Embryonic facial prominence (tissue), 1 donor: ENCODE measurements at regions not wholly inside any gene's neighbourhood (a gene's known extent, or its start where the extent isn't known, plus 50 kb on each side); places are given as distances from the start of the nearest gene placed in this dataset.

Experiments used
- DNase-seq: peaks from one replicate; pipeline ENCODE4 v3.0.0-alpha.2; 2016; ENCODE audit errors: extremely low spot score

DNA sequence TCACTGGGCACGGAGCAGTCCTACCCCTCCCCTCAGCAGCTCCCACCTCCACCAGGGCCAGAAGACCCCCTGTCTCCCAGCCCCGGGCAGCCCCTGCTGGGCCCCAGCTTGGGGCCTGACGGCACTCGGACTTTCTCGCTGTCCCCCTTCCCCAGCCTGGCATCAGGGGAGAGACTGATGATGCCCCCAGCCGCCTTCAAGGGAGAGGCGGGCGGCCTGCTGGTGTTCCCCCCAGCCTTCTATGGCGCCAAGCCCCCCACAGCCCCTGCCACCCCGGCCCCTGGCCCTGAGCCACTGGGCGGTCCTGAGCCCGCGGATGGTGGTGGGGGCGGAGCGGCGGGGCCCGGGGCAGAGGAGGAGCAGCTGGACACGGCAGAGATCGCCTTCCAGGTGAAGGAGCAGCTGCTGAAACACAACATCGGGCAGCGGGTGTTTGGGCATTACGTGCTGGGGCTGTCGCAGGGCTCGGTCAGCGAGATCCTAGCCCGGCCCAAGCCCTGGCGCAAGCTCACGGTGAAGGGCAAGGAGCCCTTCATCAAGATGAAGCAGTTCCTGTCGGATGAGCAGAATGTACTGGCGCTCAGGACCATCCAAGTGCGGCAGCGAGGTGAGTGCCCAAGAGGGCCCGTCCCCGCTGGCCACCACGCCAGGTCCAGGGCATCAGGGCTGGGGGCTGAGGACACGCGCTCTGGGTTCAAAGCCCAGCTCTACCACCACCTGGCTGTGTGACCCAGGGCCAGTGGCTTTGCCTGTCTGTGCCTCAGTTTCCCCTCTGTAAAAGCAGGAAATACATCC, 58.6 kb downstream of the PHETA1 start:
- DNase-seq = no peak

DNA sequence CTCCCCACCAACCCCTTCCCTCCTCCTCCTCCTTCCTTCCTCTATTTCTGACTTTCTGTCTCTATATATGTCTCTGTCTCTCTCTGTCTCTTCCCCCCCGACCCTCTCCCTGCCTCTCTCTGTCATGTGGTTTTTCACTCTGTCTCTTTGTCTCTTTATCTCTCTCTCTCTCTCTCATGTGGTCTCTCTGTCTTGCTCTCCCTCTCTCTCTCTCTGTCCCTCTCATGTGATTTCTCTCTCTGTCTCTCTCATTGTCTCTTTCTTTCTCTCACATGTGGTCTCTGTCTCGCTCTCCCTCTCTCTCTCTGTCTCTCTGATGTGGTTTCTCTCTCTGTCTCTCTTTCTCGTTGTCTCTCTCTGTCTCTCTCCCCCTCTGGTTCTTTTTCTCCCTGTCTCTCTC, 59.3 kb downstream of the PHETA1 start:
- DNase-seq = no peak

DNA sequence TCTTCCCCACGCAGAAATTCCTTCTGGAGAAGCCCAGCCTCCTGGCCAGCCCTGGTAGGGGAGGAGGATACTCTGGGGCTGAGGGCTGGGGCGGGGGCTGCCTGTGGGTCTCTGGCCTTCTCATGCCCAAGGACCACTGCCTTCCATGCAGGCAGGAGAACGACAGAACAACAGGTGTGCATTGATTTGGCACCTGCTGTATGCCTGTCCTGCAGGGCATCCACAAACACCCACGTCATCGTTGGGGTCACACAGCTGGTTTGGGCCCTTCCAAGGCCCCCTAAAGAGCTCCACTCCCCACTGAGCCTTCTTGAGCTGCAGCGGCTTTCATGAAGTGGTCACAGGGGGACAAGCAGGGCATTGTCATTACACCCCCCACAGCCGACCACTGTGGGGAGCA, 60.4 kb downstream of the PHETA1 start:
- no peak for DNase-seq

DNA sequence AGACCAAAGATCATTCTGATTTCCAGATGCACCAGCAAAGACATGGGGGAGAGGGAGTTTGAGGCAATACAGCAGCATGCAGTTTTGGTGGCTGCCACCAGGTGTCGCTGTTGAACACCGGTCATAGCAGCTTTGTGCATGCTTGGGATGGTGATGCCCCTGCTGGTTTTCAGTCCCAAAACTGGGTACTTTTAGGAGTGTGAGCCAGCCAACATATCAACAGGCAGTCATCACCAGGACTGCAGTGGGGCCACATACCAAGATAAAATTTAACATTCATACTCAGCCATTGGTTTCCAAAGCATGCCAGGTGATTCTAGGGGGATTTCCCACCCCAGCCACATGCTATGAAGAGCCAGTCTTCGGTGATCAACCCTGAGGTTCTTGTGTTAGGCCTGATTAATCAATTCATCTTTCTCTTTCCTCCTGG, 64.2 kb downstream of the PHETA1 start:
- no peak for DNase-seq

DNA sequence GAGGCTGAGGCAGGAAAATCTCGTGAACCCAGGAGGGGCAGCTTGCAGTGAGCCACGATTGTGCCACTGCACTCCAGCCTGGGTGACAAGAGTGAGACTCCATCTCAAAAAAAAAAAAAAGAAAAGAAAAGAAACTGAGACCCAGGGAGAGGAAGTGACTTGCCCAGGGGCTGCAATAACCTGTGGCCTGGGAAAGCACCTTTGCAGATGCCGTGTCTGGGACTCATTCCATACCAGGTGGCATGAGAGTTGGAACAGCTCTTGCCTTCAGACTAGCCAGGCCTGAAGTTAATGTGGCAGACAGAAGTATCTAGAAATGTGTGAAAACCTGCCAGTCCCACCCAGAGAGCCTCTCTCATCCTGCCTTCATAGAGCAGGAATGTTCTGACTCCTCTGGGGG, 65.4 kb downstream of the PHETA1 start:
- no peak for DNase-seq

DNA sequence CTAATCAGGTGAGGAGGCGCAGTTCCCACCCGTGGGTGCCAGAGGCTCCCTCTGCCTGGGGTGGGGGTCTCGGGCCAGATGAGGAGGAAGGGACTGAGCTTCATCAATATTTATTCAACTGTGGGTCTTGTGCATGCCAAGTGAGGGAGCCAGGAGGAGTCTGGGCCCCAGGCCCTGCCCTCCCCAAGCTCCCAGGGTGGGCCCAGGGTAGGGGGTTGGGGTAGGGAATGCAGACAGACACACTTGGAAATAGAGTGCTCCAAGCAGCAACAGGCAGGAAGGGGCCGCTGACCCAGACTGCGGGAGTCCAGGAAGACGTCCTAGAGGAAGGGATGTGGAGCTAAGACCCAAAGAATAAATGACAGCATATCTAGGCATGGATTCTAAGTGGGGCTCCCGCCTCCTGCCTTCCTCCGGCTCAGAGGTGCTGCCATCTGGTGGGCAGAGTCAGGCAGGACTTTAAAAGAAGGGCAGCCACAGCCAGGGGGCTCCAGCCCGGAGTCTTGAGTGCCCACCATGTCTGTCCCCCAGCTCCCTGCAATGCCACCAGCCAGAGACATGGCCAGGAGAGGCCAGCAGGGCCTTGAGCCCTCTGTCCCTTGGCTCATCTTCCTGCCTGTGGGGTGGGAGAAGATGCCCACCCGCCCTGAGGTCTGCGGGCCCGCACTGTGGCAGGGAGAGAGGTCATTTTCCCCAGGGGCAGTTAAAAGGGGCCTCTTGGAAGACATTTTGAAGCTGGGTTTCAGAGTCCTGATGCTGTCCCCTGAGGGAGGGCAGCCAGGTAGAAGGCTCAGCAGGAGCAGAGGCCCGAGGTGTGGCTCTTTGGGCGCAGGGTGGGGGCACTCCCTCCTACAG, 70.1 kb downstream of the PHETA1 start:
- DNase-seq = no peak

DNA sequence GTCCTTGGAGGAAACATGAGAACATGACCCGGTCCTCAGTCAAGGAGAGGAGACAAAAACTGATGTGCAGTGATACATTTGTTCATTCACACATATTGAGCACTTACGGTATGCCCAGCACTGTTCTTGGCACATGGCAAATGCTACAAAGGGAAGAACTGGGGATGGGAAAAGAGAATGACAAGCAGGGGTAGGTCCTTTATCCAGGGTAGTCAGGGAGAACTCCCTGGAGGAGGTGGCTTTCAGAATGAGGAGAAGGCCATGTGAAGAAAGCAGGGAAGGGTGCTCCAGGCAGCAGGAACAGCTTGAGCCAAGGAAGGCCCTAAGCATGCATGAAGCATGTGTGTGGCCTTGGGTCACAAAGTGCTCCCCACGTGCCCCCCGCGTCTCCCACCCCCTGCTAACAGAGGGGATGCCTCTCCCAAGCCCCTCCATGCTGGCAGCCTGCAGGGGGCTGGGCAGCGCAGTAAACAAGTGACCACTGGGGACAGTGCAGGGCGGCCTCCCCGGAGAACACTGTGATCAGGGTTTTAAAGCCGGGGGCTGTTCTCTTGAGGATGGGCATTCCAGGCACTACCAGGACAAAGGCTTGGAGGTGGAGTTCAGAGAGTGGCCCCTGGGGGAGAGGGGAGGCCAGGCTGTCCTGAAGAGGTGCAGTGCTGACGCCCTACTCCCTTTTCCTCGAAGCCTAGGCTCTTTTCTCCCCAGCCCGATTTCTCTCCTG, 71.0 kb downstream of the PHETA1 start:
- DNase-seq = no peak

DNA sequence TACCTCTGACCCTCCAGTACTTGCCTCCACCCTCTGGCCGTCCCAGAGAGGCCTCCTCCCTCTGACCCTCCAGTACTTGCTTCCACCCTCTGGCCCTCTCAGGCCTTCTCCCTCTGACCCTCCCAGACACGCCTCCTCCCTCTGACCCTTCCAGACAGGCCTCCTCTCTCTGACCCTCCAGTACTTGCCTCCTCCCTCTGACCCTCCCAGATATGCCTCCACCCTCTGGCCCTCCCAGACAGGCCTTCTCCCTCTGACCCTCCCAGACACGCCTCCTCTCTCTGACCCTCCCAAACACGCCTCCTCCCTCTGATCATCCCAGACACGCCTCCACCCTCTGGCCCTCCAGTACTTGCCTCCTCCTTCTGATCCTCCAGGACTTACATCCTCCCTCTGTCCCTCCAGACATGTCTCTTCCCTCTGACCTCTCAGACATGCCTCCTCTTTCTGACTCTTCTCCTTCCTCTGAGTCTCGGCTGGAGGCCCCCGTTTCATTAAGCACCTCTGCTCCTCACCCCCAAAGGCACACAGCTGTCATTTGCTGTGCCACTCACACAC, 71.9 kb downstream of the PHETA1 start:
- no peak for DNase-seq

DNA sequence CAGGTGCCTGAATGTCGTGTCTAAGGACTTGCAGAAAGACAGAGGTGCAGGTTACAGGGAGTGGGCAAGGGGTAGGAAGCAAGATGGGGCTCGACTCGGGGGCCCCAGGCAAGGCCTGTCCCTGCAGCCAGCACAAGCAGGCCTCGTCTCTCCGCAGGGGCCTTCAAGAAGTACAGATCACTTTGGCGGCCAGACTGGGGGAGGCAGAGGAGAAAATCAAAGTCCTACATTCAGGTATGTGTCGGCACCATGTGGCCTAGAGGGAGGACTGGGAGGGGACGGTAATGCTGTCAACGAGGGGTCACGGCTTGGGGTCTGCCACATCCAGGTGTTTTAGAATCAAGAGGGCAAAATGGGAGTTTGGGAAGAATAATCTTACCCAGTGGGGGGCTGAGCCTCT, 73.7 kb downstream of the PHETA1 start:
- DNase-seq = no peak

DNA sequence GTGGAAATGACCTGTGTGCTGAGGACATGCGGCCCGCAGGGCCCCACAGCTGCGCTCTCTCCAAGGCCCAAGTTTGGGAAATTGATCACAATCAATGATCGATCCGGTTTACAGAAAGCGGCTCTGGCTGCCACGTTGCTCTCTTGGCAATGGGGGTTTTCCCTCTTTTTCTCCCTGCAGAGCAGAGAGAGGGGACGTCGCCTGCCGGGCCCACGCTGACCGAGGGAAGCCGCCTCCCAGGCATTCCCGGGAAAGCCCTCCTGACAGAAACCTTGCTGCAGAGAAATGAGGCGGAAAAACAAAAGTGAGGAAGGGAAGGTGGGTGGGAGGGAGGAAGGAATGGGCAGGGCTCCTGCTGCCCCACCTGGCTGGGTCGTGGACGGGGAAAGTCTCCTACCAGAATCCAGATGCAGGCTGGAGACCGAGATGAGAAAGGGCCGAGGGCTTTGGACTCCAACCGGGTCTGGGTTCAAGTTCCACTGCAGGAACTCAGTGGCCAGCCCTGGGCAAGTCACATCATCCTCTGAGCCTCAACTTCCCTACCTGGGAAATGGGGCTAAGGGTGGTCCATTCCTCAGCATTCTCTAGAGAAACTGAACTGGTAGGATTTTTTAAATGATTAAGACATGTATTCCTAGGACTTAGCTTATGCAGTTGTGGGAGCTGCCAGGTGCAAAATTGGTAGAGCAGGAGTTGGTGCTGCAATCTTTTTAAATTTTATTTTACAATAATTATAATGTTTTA, 75.5 kb downstream of the PHETA1 start:
- DNase-seq = no peak

DNA sequence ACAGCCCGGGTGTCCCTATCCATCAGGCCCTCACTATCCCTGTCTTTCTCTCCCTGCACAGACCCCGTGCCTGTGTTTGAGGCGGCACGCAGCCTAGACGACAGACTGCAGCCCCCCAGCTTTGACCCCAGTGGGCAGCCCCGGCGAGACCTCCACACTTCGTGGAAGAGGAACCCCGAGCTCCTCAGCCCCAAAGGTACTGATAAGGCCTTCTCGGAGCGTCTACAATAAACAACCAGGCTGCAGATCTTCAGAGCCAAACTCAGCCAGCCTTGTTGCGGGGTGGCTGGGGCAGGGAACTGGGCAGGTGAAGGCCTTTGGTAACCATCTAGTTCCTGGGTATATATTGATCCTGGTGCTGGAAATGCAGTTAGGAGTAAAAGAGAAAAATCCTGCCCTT, 77.5 kb downstream of the PHETA1 start:
- DNase-seq = no peak

DNA sequence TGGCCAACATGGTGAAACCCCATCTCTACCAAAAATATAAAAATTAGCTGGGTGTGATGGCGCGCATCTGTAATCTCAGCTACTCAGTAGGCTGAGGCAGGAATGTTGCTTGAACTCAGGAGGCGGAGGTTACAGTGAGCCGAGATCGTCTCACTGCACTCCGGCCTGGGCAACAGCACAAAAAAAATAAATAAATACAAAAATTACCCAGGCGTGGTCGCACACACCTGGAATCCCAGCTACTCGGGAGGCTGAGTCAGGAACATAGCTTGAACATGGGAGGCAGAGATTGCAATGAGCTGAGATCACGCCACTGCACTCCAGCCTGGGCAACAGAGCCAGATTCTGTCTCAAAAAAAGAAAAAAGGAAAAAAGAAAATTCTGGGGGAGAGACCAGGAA, 80.1 kb downstream of the PHETA1 start:
- DNase-seq = no peak

DNA sequence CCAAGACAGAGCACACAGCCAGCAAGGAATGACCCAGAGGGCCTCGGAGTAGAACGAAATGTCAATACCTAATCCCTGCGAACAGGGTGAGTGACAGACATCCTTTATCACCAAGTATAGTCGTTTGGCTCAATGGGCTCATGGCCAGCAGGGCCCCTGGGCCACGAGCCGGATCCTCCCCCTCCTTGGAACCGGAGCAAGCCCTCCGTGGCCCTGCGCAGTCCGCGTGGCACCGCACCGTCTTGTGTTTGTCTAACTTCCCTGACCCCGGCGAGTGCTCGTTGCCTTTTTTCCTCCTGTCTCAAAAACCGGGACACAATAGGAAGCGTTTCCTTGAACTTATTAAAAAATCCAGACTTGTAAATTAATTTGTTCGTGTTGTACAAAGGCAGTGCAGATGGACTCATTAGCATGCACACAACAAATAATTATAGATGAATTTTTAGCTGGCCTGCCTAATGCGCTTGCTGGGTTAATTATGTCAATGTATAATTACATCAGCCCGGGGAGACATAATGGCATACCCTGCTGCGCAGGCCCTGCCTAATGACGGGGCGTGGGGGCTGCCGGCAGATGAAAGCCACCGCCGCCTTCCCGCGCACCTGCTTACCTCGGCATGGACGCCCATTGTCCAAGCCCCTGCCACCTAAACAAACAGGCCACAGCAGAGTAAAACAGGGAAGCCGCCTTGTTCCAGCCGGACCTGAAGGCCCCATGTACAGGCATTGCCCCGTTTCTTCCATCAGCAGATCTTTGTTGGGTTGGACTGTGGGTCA, 81.6 kb downstream of the PHETA1 start:
- DNase-seq = no peak

DNA sequence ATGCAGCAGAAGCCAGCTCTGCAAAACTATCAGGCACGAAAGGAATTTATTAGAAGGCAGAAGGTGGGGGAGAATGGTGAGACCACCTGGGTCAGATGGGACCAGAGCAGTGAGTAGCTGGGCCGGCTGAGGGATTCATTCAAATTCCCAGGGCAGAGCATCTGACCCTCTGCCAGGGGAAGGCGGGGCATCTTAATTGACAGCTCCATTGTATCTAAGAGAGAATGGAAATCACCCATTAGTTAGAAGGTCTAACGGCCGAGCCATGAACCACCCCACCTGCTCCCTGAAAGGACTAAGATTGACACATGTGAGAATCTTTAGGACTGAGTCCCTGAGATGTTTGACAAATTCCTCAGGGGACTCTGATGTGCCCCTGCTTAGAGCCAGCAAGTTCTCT, 83.7 kb downstream of the PHETA1 start:
- DNase-seq = no peak

DNA sequence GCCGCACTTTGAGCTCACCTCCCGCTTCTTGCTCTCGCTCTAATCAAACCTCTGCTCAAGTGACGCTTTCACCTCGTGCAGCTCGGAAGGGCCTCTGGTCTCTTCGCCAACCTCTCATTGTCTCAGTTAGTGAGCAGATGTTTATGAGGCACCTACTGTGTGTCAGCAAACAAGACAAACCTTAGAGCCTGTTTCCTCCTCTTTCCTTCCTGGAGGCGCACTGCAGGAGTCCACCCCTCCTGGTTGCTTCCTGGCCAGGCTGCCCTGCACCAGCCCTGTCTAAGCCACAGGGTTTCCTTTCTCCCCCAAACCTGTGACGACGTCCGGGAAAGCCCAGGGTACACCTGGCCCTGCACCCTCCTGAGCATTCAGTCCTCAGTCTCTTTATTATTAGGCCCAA, 84.2 kb downstream of the PHETA1 start:
- no peak for DNase-seq

DNA sequence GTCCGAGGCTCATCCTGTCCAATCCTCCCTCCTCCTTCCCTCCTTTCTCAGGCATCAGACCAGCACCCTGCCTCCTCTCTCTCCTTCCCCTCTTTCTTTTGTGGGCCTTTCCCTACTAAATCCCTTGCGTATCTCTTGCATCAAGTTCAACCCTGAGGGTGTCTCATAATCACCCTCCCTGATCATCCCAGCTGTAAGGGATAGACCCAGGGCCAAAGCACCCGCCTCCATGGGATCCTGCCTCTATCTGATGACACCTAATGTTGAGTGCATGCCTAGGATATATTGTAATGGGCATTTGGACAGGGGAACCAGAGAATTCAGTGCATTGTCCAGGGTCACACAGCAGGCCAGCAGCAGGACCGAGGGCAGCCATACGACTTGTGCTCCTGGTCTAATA, 84.9 kb downstream of the PHETA1 start:
- no peak for DNase-seq

DNA sequence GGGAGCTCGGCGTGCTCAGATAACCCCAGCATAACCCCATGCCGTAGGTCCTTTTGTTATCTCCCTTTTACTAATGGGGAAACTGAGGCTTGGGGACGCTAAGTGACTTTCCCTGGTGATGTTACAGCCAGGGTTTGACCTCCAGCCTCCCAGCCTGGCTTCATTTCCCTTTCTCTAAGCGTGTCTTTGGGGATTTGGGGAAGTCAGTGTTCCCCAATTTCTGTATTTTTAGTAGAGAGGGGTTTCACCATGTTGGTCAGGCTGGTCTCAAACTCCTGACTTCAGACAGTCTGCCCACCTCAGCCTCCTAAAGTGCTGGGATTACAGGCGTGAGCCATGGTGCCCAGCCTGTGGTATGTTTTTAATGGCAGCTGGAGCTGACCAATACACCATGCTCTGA, 85.4 kb downstream of the PHETA1 start:
- no peak for DNase-seq

DNA sequence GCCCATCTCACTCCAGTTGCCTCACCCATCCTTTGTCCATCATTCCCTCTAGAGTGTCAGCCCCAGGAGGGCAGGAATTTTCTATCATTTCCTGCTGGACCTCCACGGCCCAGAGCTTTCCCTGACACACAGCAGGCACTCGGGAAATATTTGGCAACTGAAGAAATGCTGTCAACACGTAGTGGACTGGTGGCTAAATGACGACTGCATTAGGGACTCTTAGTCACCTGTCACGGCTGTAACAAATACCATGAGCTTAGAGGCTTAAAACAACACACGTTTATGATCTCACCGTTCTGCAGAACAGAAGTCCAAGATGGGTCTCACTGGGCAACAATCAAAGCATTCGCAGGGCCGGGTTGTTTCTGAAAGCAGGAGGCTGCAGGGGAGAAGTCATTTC, 91.3 kb downstream of the PHETA1 start:
- no peak for DNase-seq

DNA sequence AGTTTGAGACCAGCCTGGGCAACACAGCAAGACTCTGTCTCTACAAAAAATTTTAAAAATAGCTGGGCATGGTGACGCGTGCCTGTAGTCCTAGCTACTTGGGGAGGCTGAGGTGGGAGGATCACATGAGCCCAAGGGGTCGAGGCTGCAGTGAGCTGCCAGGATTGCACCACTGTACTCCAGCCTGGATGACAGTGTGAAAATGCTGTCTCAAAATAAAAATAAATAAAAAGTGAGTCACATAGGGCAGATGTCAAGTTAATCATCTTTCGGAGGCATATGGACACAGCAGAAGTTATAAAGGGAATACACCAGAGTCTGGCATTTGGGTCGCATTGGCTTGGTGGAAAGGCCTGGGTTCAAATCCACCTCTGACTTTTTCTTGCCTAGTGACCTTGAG, 92.7 kb downstream of the PHETA1 start:
- no peak for DNase-seq

DNA sequence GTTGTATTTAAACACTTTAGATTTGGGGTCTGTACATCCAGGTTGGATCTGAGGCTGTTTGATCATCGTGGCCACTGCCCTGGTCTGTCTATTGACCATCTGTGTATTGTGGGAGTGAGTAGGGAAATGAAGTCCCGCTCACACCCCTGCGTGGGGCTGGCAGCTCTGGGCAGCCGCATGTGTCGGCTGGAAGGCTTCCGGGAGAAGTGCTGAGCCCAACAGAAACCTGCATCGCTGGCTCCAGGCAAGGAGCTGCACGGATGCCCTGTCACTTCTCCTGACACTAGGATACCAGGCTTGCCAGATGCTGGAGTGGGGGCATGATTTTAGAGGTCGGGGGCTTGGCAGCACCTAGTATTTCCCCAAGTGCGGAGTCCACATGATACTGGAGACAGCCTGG, 93.6 kb downstream of the PHETA1 start:
- DNase-seq = no peak

DNA sequence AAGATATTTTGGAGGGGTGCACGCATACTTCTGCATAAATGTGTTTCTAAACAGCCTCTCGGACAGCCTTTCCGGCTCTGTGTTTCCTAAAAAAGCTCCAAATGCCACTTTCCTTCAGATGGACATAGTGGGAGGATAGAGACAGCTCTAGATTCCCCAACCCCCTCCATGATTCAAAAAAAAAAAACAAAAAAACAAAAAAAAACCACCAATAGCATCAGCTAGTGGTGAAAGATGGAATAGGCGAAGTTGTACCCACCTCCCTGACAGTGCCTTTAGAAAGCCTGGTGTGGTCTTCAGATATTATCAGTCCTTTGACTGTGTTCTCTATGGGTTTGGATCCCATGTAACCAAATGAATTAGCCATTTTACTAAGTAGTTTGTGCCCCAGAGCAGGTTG, 94.1 kb downstream of the PHETA1 start:
- no peak for DNase-seq
